GM19467 (cell line): ENCODE measurements at regions not wholly inside any gene's neighbourhood (a gene's known extent, or its start where the extent isn't known, plus 50 kb on each side); places are given as distances from the start of the nearest gene placed in this dataset.

Experiments
- ATAC-seq: cut with Tn5 transposase; IDR thresholded peaks from one replicate; pipeline ENCODE4 v1.9.1; 2021; ENCODE audit warnings: mild to moderate bottlenecking, moderate library complexity; ENCODE audit not compliant: unreplicated experiment

DNA sequence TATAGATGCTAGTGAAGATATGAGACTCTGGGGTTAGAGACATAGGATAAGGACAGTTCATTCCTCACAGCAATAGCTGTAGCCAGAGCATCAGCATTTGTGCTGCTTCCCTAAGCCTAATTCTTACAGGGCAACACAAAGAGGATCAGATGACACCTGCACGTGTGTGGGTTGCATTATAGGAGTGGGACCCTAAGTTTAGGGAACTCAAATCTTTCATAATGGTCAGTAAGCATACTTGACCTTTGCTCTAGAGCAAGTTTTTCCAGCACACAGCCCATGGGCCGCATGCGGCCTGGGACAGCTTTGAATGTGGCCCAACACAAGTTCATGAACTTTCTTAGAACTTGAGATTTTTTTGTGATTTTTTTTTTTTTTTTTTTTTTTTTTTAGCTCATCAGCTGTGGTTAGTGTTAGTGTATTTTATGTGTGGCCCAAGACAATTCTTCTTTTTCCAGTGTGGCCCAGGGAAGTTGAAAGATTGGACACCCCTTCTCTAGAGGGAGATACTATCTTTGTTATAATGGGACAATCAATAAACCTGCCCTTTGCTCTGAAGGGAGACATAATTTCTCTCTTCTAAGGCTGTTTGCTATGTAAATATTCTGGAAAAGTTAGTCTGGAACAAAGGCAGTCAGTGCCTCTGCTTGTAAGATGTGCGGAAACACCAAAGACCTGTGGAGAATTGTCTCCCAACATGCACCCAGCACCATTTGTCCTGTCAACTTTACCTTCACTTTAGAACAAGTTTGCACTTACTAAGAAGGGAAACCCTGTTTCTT lies 650.2 kb downstream of the ZNF674 start:
- ATAC-seq = no peak

DNA sequence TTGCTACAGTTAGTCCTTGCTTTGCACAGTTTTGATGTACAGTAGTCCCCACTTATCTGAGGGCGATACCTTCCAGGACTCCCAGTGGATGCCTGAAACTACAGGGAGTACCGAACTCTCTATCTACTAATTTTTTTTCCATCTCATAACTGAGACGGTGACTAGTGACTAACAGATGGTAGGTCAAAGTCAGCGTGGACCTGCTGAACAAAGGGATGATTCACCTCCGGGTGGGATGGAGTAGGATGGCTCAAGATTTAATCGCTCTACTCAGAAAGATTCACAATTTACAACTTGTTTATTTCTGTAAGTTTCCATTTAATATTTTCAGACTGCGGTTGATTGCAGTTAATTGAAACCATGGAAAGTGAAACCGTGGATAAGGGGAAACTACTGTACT lies 655.8 kb downstream of the ZNF674 start:
- no peak for ATAC-seq

DNA sequence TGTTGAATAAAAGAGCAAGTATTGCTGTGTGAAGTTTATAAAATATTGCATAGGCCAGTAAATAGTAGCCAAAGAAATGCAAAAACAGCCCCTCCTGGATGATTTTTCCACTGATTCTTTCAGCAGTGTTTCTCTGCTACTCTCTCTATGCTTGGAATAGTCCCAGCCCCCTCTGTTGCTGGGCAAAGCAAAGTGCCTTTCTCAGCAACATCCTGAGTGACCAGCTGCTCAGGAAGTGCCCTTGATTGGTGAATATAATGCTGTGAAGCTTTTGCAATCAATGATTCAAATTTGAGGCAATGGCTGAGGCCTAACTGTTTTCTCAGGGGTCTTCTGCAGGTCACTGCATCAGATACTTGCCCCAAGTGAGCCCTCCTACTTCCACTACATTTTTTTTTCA lies 656.7 kb downstream of the ZNF674 start:
- ATAC-seq = no peak

DNA sequence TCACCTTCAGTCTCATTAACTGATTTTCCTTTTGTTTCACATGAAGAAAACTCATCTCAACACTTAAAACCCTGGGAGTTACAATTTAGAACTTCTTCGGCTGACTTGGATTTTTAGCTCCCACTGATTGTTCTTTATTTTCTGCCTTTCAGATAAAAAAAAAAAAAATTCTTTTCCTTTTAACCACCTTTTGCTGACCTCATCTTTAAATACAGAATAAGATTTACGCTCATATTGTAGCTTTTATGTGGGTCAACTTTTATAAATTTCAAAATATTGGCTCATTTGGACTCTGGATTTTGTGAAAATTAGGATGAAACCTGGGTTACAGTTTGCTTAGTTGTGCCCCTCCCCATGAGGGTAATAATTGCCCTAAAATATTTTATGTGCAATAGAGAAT lies 659.3 kb downstream of the ZNF674 start:
- ATAC-seq = no peak

DNA sequence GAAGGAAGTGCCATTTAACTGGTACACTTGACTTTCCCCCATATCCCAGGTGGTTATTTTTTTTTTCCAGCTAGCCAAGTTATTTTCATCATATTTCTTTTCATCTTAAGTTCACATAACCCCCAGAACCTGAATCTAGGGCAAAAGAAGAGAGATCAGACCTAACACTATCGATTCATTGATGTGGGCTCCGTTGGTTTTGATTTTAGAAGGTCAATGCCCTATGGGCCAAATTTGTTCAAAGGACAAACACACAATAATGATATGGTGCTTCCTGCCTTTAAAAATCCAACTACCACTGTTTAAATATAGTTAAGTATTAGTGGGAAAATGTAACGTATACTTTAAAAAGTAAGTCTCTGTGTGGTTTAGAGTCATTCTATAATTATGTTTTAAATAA lies 665.7 kb downstream of the ZNF674 start:
- ATAC-seq = no peak

DNA sequence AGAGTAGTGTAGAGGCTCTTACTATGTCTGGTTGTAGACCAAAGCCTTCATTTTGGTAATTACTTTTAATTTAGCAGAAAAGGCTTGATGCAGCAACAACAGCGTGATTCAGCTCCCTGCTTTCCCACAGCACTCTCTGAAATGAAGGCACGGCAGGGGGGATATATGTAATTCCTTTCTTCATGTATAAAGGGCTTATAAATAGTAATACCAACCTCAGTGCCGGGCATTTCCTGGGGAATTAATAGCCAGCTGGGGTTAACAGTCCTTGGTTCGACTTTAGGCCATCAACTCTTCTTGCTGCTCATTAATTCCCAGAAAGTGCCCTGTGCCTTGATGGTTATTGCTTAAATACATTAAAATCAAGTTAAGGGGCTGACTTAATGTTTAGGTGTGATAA lies 669.0 kb downstream of the ZNF674 start:
- no peak for ATAC-seq

DNA sequence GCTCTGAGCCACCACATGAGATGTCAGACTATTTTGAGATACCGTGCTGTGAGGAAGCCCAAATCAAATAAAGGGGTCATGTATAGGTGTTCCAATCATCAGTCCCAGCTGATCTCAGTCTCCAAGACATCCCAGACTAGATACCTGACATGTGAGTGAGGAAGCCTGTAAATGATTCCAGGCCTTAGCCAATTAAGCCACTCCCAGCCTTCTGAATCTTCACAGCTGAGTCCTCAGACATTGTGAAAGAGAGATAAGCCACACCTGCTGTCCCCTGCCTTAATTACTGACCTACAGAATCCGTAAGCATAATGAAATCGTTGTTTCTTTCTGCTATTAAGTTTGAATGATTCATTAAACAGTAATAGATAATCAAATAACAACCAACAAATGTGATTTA lies 671.4 kb downstream of the ZNF674 start:
- ATAC-seq = no peak

DNA sequence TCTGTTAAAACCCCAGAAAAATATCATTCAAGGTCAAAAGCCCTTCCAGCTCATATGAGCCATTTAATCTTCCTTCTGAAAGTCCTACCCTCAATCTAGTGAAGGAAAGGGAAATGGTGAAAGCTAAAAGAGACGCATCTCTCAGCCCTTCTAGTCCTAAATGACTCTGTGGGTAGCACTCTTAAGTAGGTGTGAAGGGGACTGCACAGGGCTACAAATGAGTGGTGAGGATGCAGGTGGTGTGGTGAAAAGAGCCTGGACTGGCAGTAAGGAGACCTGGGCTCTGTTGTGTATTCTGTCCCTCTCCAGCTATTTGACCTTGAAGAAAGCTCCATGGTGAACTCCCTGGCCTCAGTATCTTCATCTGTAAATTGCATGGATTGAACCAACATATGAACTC lies 671.8 kb upstream of the DIPK2B start:
- no peak for ATAC-seq

DNA sequence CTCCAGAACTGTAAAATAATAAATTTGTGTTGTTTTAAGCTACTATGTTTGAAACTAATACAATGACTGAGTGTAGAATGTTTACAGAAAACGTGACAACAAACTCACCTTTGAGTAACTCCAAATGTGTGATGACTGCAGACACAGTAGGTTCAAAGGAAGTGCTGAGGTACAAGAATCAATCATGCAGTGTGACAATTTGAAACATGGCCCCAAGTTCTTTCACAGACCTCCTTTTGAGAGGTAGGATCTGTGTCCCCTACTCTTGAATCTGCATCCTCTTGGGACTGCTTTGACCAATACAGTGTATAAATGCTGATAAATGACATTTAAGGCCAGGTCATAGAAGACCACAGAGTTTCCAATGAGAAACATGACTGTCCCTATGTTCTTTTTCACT lies 667.7 kb upstream of the DIPK2B start:
- ATAC-seq = no peak

DNA sequence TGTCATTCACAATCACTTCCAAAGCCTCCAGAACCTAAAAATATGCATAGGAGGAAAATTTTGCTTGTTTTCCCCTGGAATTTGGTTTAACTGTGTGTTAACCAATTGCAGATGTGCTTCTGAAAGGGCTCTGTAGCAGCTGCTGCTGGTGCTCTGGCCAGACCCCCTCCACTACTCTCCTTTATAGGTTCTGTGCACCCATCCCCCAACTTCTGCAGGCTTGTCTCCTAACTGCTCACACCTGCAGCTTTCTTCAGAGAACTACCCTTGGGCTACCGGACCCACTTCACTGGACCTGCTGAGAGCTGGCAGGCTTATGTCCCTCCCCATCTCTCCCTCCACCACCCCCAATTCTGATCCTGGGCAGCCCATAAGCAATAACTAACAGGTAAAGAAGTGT lies 662.1 kb upstream of the DIPK2B start:
- ATAC-seq = no peak

DNA sequence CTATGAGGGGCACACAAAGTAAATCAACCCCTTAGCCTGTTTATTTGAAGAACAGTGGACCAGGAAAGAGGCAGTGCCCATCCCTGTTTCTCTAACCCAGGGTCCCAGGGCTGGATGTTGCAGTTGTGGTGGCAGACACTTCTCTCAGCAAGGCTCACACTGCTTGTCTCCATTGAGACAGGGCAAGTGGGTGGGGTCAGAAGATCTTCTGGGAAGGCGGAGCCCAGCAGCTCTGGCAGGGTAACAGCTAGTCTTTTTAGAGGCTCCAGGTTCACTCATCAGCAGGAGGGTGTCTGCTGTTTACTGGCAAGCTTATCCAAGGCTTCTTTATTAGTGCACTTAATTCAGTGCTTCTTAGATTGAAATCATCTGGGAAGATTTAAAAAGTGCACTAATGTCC lies 659.8 kb upstream of the DIPK2B start:
- ATAC-seq = no peak

DNA sequence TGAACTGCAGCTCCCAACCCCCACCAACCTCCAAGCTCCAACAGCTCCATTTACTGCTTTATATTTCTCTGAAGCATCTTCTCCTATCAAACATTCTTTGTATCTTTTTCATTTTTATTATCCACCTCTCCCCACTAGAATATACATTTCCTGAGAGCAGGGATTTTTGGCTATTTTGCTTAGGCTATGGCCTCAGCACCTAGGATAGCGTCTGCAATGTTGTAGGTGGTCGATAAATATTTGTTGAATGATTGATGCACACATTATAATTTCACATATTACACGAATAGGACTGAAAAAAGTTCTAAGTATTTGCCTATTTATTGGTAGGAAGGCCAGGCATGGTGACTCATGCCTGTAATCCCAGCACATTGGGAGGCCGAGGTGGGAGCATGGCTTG lies 658.7 kb upstream of the DIPK2B start:
- ATAC-seq = no peak

DNA sequence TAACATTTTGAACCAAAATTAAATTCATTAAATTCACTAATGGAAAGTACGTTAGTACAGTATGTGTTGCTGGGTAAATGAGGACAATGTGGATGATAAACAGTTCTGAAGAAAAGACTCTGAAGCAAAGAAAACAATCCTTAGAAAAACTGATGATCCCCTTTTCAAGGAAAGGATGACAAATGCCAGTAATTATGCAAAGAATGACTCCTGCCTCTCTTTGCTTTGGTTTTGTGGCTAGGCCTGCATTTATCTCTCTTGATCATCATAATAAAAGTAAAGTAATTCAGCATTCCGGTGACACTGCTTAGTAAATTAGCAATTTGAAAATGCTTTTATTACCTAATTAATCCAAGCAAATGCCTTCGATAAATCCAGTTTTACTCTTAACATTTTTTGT lies 652.2 kb upstream of the DIPK2B start:
- no peak for ATAC-seq

DNA sequence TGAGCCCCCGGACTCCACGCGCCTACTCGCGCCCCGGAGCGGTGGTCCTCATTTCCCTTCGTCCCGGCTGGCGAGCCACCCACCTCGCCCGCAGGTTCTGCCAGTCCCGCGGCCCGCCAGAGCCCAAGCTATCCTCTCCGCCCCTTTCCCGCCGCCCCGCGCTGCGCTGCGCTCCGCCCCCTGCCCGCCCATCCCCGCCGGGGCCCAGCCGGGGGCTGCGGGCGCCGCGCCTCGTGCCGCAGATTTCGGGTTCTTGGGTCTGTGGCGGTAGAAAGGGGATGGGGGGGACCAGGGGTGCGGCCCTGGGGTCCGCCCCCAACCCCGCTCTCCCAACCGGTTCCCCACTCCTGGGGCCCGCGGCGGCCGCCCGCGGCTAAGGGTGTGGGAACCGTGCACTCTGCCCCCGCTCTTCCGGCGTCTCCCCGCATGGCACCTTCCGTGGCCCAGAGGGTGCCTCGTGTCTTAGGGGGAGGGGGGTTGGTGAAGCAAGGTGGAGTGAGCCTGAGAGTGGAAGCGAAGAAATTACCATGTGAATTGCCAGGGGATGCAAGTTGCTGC lies 650.8 kb upstream of the DIPK2B start:
- no peak for ATAC-seq

DNA sequence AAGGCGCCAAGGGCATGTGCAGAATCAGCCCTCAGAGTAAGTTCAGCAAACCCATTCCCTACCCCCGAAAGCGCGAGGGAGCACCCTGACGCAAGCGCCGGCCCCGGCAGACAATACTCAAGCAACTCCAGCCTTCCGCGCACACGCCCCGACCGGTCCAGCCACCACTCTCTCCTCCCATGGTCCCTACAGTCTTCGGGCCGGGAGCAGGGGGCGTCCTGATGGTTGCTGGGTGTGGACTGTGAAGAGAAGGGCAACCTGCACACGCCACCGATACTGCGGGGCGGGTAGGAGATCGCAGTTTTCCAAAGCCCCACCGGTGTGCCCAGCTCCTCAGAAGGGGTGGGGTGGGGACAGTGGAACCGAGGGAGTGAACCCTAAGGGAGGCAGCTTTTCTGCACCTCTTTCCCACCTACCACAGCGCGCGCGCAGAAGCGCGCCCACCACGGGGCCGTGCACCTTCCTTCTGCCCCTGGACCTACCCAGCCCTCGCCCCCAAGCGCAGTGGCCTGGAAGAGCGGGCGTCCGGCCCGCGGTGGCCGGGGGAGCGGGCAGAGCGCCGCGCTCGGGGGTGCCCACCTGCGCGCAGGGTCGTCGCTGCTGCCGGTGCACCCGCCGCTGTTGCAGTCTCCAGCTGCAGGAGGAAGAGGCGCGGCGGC lies 650.2 kb upstream of the DIPK2B start:
- no peak for ATAC-seq

DNA sequence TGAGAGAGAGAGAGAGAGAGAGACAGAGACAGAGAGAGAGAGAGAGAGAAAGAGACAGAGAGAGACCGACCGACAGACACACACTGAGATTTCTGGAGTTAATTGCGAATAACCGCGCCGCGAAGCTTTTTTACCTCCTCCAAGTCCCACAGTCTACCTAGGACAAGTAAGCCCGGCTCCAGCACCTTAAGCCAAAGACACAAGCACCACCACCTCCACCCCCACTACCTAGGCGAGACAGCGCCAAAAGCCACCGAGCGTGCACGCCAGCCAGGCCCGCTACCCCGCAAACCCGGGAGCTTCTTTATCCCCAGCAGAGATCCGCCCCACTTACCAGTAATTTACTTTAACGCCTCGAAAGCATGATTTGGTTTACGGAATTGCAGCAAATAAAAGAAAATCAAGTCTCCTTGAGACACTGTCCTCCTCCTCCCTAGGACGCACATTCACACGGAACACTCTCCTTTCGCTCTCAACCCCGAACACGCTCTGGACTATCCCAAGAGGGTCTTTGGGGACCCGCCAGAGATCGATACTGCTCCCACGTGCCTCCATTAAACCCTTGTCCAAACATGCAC lies 649.6 kb upstream of the DIPK2B start:
- no peak for ATAC-seq

DNA sequence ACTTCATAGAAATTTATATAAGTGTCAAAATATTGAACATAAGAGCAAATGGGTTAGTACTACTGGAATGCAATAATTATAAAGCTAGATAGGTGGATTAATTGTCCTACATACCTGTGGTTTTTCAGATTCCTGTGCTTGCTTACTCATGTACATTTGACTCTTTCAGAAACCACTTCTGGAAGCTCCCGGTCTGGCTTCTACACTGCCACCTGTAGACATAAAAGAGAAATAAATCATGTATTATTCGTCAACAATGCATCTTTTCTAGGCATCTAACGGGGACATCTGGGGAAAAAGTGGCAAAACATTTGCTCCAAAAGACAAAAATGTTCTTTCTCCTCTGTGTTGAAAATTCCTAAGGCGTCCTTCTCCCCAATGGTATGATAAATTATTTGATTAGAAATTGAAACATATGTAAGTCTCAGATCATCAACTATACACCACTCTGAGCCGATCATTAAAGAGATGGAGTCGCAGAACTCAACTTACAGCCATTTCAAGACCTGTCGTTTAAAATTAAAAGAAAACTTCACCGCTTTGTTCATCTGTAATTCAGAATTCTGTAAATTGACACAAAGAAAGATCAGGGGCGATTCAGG lies 648.7 kb upstream of the DIPK2B start:
- no peak for ATAC-seq

DNA sequence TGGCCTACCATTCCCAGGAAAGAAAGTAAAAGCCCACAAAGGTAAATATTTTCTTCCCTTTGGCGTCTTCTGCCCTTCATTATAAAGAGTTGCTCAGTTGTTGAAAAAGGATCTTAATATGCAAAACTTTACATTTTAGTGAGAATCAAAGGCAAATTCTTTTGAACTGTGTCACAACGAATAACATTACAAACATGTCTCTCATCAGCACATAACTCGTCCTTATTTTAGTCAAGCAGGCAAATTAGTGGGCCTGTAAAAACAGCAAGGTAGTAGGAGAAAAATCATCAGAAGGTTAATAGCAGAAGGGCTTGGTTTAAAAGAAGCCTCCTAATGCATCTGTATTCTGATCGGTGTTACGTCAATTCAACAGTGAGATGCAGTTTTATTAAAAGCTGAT lies 647.3 kb upstream of the DIPK2B start:
- ATAC-seq = no peak

DNA sequence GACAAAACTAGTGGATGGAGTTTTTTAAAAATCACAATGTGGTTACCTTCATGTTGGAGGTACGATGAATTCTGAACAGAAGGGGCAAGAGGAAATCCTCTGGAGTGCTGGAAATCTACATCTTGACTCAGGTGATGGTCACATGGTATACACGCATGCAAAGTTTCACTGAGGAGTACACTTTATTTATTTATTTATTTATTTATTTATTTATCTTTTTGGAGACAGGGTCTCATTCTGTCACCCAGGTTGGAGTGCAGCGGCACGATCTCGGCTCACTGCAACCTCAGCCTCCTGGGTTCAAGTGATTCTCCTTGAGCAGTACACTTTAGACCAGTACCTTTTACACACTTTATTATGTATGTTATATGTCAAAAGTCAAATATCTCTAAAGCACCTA lies 645.7 kb upstream of the DIPK2B start:
- no peak for ATAC-seq

DNA sequence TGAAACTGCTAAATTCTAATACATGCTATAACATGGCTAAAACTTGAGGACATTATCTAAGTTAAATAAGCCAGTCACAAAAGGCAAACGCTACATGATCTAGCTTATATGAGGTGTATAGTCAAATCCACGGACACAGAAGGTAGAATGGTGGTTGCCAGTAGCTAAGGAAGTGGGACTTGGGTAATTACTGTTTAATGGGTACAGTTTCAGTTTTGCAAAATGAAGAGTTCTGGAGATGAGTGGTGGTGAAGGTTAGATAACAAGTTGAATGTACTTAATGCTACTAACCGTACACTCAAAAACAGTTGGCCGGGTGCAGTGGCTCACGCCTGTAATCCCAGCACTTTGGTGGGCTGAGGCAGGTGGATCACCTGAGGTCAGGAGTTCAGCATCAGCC lies 644.5 kb upstream of the DIPK2B start:
- no peak for ATAC-seq

DNA sequence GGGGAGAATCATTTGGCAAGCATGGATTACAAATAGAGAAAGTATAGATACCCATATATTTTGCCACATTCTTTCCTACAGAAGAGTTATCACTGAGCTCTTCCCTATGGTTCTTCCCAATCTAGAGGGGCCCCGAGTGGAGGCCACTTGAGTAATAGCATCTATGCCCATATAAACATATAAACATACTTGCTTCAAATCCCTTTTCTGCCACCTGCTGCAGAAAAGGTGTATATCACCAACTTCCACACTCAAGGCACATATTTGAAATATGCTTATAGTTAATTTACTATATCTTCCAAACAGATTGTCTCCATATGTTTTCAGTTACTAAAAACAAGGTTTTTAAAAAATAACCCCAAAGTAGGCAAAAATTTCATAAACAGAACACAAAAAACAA lies 642.8 kb upstream of the DIPK2B start:
- ATAC-seq = no peak

DNA sequence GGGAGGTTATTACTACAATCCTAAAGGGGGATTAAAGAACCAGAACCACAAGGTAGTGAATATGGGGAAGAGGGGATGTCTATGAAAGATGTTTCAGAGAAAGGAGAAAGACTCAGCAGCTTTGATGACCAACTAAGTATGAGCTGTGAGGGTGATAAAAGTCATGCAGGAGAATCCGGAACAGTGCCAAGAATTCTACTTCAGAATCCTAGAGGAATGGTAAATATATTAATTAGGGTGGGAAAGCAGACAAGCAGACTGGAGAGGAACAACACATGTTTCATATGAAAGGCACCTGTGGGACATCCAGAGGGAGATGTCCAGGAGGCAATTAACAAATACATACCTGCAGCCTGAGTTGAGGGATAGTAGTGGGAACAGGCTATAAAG lies 642.2 kb upstream of the DIPK2B start:
- no peak for ATAC-seq
